ENCODE measurements at regions not wholly inside any gene's neighbourhood (a gene's known extent, or its start where the extent isn't known, plus 50 kb on each side); places are given as distances from the start of the nearest gene placed in this dataset.

GRCh38 chr5:35324201-35324600 lies 93.9 kb upstream of the PRLR start:
- TF ChIP-seq CTCF (IDR thresholded peaks at IDR 0.05 in 2 of 3, conservative IDR thresholded peaks at IDR 0.05 in 1 of 3; ENCODE audit: insufficient read depth in 2 of 3, low read depth in 1 of 3, low read length in 3 of 3), result no peak
- no peak for TF ChIP-seq SNAPC5 (CRISPR knock-in tag; IDR thresholded peaks at IDR 0.05)
